DOHH2 (cell line): ENCODE measurements at regions not wholly inside any gene's neighbourhood (a gene's known extent, or its start where the extent isn't known, plus 50 kb on each side); places are given as distances from the start of the nearest gene placed in this dataset.

Experiments used
- H3F3A ChIP-seq: fragments of 200-600 bp; sonication (generic), shearing (Covaris generic); 2 replicates; pipeline ENCODE4 v1.6.0; 2016; ENCODE audit warnings: antibody characterized with exemption, mild to moderate bottlenecking; ENCODE audit not compliant: control insufficient read depth, insufficient read depth
- H3K27ac ChIP-seq: fragments of 200-600 bp; sonication (generic); 2 replicates; pipeline ENCODE4 v1.5.1; 2014; ENCODE audit warnings: low read depth, mild to moderate bottlenecking, low read length, moderate library complexity
- H3K27me3 ChIP-seq: fragments of 200-600 bp; sonication (generic); 2 replicates; pipeline ENCODE4 v1.6.1; 2014; ENCODE audit warnings: mild to moderate bottlenecking, low read length, mixed read lengths; ENCODE audit not compliant: control insufficient read depth
- H3K36me3 ChIP-seq: fragments of 200-600 bp; sonication (generic); 2 replicates; pipeline ENCODE4 v1.6.1; 2014; ENCODE audit warnings: mild to moderate bottlenecking, low read length, moderate library complexity, mixed read lengths; ENCODE audit not compliant: control insufficient read depth
- H3K4me1 ChIP-seq: fragments of 200-600 bp; sonication (generic); 2 replicates; pipeline ENCODE4 v1.6.1; 2014; ENCODE audit warnings: mild to moderate bottlenecking, low read length, mixed read lengths; ENCODE audit not compliant: control insufficient read depth
- H3K4me2 ChIP-seq: fragments of 200-600 bp; sonication (generic); 2 replicates; pipeline ENCODE4 v1.6.0; 2014; ENCODE audit warnings: mild to moderate bottlenecking, low read length, moderate library complexity
- H3K4me3 ChIP-seq: fragments of 200-600 bp; sonication (generic); 2 replicates; pipeline ENCODE4 v1.5.1; 2014; ENCODE audit warnings: mild to moderate bottlenecking, low read length, mixed read lengths
- H3K79me2 ChIP-seq: fragments of 200-600 bp; sonication (generic); 2 replicates; pipeline ENCODE4 v1.6.1; 2014; ENCODE audit warnings: mild to moderate bottlenecking, low read length, mixed read lengths; ENCODE audit not compliant: control insufficient read depth
- H3K9me2 ChIP-seq: fragments of 200-600 bp; sonication (generic); replicated peaks from 2 replicates; pipeline ENCODE4 v1.6.1; 2014; ENCODE audit warnings: mild to moderate bottlenecking, low read length, mixed read lengths; ENCODE audit not compliant: control insufficient read depth
- H3K9me3 ChIP-seq: fragments of 200-600 bp; sonication (generic); 2 replicates; pipeline ENCODE4 v1.6.1; 2014; ENCODE audit warnings: antibody characterized with exemption, low read length, mixed read lengths; ENCODE audit not compliant: control insufficient read depth, insufficient read depth
- H4K20me1 ChIP-seq: fragments of 200-600 bp; sonication (generic); 2 replicates; pipeline ENCODE4 v1.6.0; 2014; ENCODE audit warnings: low read depth, mild to moderate bottlenecking, antibody characterized with exemption, low read length, moderate library complexity; ENCODE audit not compliant: control insufficient read depth, insufficient read depth
- EZH2phosphoT487 ChIP-seq: fragments of 200-600 bp; sonication (generic); IDR thresholded peaks from 2 replicates; pipeline ENCODE4 v1.6.1; 2017; ENCODE audit warnings: borderline replicate concordance, mild to moderate bottlenecking, antibody characterized with exemption, low read length, moderate library complexity, mixed read lengths
- TF ChIP-seq, protein P1 (sequence below): fragments of 200-600 bp; sonication (generic); IDR thresholded peaks from one replicate; pipeline ENCODE4 v1.5.1; 2014; ENCODE audit warnings: antibody characterized with exemption, mild to moderate bottlenecking, low read depth, low read length; ENCODE audit not compliant: poor library complexity, severe bottlenecking

DNA sequence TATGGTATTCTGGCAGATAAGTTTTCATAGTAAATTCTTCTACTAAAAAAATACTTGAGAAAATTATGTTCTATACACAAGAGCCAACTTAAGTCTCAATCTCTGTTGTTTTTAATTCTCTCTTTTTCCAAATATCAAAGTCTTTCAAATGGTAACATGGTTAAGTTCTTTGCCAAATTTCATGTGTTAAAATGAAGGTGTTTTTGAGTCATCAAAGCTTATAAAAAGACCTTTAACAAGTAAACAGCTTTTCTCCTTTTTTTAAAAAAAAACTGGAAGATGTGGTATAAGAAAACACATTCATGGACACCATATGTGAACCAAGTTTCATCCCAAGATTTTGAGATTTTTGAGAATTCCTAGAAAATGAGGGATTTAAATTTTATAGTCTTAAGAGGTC is 111.3 kb downstream of the FOXG1 start:
- no peaks in the 10 kb centered on the region for H3K36me3 ChIP-seq
- TF ChIP-seq, protein P1, sequence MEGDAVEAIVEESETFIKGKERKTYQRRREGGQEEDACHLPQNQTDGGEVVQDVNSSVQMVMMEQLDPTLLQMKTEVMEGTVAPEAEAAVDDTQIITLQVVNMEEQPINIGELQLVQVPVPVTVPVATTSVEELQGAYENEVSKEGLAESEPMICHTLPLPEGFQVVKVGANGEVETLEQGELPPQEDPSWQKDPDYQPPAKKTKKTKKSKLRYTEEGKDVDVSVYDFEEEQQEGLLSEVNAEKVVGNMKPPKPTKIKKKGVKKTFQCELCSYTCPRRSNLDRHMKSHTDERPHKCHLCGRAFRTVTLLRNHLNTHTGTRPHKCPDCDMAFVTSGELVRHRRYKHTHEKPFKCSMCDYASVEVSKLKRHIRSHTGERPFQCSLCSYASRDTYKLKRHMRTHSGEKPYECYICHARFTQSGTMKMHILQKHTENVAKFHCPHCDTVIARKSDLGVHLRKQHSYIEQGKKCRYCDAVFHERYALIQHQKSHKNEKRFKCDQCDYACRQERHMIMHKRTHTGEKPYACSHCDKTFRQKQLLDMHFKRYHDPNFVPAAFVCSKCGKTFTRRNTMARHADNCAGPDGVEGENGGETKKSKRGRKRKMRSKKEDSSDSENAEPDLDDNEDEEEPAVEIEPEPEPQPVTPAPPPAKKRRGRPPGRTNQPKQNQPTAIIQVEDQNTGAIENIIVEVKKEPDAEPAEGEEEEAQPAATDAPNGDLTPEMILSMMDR: no peak
- no peak for TF ChIP-seq EZH2phosphoT487
- no peaks in the 10 kb centered on the region for H3K79me2 ChIP-seq
- H3F3A ChIP-seq: no peaks in the 10 kb centered on the region
- no peaks in the 10 kb centered on the region for H3K9me2 ChIP-seq
- H3K9me3 ChIP-seq: no peaks in the 10 kb centered on the region
- no peak overlapping the region for H3K4me3 ChIP-seq
- no peaks in the 10 kb centered on the region for H3K27me3 ChIP-seq
- no peak overlapping the region for H3K27ac ChIP-seq
- H4K20me1 ChIP-seq: no peaks in the 10 kb centered on the region
- no peaks in the 10 kb centered on the region for H3K4me1 ChIP-seq
- no peak overlapping the region for H3K4me2 ChIP-seq

DNA sequence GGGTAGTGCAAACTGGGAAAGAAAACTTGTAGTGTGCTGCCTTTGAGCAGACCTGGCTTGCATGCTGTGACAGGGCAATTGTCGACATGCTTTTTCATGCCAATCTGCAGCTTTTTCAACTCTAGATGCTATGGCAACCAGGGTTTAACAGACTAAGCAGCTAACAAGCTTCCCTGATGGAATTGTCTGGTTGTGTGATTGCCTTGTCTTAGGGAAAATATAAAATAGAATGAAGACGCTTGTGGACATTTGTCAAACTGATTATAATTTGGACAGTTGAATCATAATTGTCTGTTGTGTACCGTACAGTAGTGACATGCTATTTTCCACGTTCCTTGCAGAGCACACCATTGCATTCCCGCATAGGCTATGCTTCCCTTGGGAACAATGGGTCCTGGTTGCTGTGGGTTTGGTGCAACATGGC is 113.0 kb downstream of the FOXG1 start:
- no peaks in the 10 kb centered on the region for H3F3A ChIP-seq
- H3K27me3 ChIP-seq: no peaks in the 10 kb centered on the region
- H3K4me1 ChIP-seq: no peaks in the 10 kb centered on the region
- no peaks in the 10 kb centered on the region for H4K20me1 ChIP-seq
- TF ChIP-seq, protein P1: no peak
- no peak for TF ChIP-seq EZH2phosphoT487
- H3K36me3 ChIP-seq: no peaks in the 10 kb centered on the region
- H3K9me3 ChIP-seq: no peaks in the 10 kb centered on the region
- no peaks in the 10 kb centered on the region for H3K9me2 ChIP-seq
- no peak overlapping the region for H3K4me3 ChIP-seq
- no peak overlapping the region for H3K27ac ChIP-seq
- no peak overlapping the region for H3K4me2 ChIP-seq
- no peaks in the 10 kb centered on the region for H3K79me2 ChIP-seq

DNA sequence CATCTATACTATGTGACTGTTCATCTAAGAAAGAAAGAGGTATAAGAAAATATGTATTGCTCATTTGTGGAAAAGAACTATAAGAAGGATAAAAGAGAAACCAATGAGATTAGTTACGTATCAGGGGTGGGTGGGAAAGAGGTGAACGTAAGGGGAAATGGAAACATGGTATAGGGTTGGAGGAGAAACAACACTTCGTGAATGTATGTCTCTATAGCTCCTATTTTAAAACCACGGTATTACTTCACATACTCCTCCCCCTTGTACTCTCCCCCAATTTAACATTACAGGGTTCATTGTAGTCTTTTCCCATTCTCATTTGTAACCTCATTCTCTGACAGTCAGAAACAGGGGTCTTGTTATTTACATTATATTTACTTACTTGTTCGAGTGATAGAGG is 120.4 kb downstream of the FOXG1 start:
- no peak overlapping the region for H3K27ac ChIP-seq
- H3K36me3 ChIP-seq: no peaks in the 10 kb centered on the region
- no peaks in the 10 kb centered on the region for H3K9me2 ChIP-seq
- H3K4me1 ChIP-seq: no peaks in the 10 kb centered on the region
- no peak overlapping the region for H3K4me3 ChIP-seq
- no peak overlapping the region for H3K4me2 ChIP-seq
- no peaks in the 10 kb centered on the region for H3K79me2 ChIP-seq
- H3F3A ChIP-seq: no peaks in the 10 kb centered on the region
- no peaks in the 10 kb centered on the region for H3K27me3 ChIP-seq
- H4K20me1 ChIP-seq: no peaks in the 10 kb centered on the region
- H3K9me3 ChIP-seq: no peaks in the 10 kb centered on the region
- TF ChIP-seq, protein P1: no peak
- no peak for TF ChIP-seq EZH2phosphoT487

DNA sequence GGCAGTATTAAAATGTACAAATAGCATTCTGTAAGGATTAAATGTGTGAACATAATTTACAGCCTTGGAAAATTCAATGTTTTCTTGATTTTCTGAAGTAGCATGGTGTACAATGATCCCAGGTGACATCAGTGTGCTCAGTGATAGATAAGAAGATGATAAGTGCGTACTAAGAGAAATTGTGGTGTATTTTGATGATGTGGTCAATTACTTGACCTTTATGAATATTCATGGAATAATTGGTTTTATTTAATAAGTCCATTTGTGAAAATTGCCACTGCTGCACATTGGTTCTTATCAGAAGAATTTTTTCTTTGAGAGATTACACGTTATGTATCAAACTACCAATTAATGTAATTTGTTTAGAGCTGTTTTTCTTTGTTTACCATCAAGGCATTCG is 128.8 kb downstream of the FOXG1 start:
- TF ChIP-seq, protein P1: no peak
- TF ChIP-seq EZH2phosphoT487: no peak

More for the DNA sequence above, 128.8 kb downstream of the FOXG1 start:
- H3K4me3 ChIP-seq: no peak overlapping the region
- no peaks in the 10 kb centered on the region for H3K79me2 ChIP-seq
- no peaks in the 10 kb centered on the region for H3K9me2 ChIP-seq
- H3K4me1 ChIP-seq: no peaks in the 10 kb centered on the region
- no peak overlapping the region for H3K4me2 ChIP-seq
- no peaks in the 10 kb centered on the region for H4K20me1 ChIP-seq
- no peaks in the 10 kb centered on the region for H3F3A ChIP-seq
- no peaks in the 10 kb centered on the region for H3K9me3 ChIP-seq
- H3K27ac ChIP-seq: no peak overlapping the region
- no peaks in the 10 kb centered on the region for H3K36me3 ChIP-seq
- H3K27me3 ChIP-seq: no peaks in the 10 kb centered on the region
